Fibroblast of lung (primary cell): ENCODE measurements at regions not wholly inside any gene's neighbourhood (a gene's known extent, or its start where the extent isn't known, plus 50 kb on each side); places are given as distances from the start of the nearest gene placed in this dataset.
A peak's percentile ranks its signal among the peaks of the same experiment; 100 is the strongest.

ENCODE experiments used
- DNase-seq, 2 donors: peaks; one replicate each; pipeline versions ENCODE4 v3.0.0 to v3.0.0-alpha.2; 2010; ENCODE audit warnings: low read depth in 2 of 2
- H2AFZ ChIP-seq: 2 replicates; pipeline ENCODE4 v1.5.1; 2012; ENCODE audit warnings: low read length, control low read depth, inconsistent platforms
- H3K27ac ChIP-seq: 2 replicates; pipeline ENCODE4 v1.5.1; 2011; ENCODE audit warnings: low read length, control low read depth; ENCODE audit not compliant: insufficient read depth
- H3K27me3 ChIP-seq: 2 replicates; pipeline ENCODE4 v1.5.1; 2011; ENCODE audit warnings: mild to moderate bottlenecking, low read length; ENCODE audit not compliant: control insufficient read depth, insufficient read depth
- H3K36me3 ChIP-seq: 2 replicates; pipeline ENCODE4 v1.5.1; 2011; ENCODE audit warnings: low read length; ENCODE audit not compliant: control insufficient read depth, insufficient read depth
- H3K4me1 ChIP-seq: 2 replicates; pipeline ENCODE4 v1.5.1; 2011; ENCODE audit warnings: low read length; ENCODE audit not compliant: control insufficient read depth, insufficient read depth; ENCODE audit errors: extremely low read depth
- H3K4me2 ChIP-seq: 2 replicates; pipeline ENCODE4 v1.5.1; 2011; ENCODE audit warnings: low read length, control low read depth; ENCODE audit not compliant: insufficient read depth; ENCODE audit errors: extremely low read depth
- H3K4me3 ChIP-seq, 4 experiments: fragments of 200-600 bp in 1 of 4; sonication (generic) in 1 of 4; replicated peaks in 1 of 4; 2 replicates each; pipeline ENCODE4 v1.5.1; 2011 to 2016; ENCODE audit warnings: low read length in 4 of 4, low read depth in 3 of 4, mild to moderate bottlenecking in 3 of 4, control low read depth in 2 of 4, inconsistent platforms in 1 of 4, mixed read lengths in 1 of 4; ENCODE audit not compliant: insufficient read depth in 1 of 4; ENCODE audit errors: control extremely low read depth in 1 of 4
- H3K79me2 ChIP-seq: 2 replicates; pipeline ENCODE4 v1.5.1; 2012; ENCODE audit warnings: mild to moderate bottlenecking, low read length, inconsistent platforms; ENCODE audit not compliant: control insufficient read depth, insufficient read depth
- H3K9ac ChIP-seq: 2 replicates; pipeline ENCODE4 v1.5.1; 2011; ENCODE audit warnings: mild to moderate bottlenecking, low read length, control low read depth; ENCODE audit not compliant: insufficient read depth
- H3K9me3 ChIP-seq: 2 replicates; pipeline ENCODE4 v1.5.1; 2012; ENCODE audit warnings: low read depth, low read length; ENCODE audit not compliant: control insufficient read depth, insufficient read depth
- H4K20me1 ChIP-seq: 2 replicates; pipeline ENCODE4 v1.5.1; 2011; ENCODE audit warnings: low read length; ENCODE audit not compliant: control insufficient read depth, insufficient read depth; ENCODE audit errors: extremely low read depth
- CTCF ChIP-seq, 2 donors: IDR thresholded peaks in 1 of 2; conservative IDR thresholded peaks in 1 of 2; 1 replicate in 1 of 2; 2 replicates in 1 of 2; pipeline ENCODE4 v1.5.1; 2011 to 2012; ENCODE audit warnings: low read length in 2 of 2, control low read depth in 1 of 2, inconsistent platforms in 1 of 2, low read depth in 1 of 2, mild to moderate bottlenecking in 1 of 2
- EZH2 ChIP-seq: IDR thresholded peaks from 2 replicates; pipeline ENCODE4 v1.5.1; 2012; ENCODE audit warnings: low read length, control low read depth, mild to moderate bottlenecking; ENCODE audit errors: missing control alignments

- no peaks in the 10 kb centered on the region for H3K4me1 ChIP-seq
- H3K9me3 ChIP-seq: no peaks in the 10 kb centered on the region
- H3K27me3 ChIP-seq: no peaks in the 10 kb centered on the region
- H3K9ac ChIP-seq: no peak overlapping the region
- H4K20me1 ChIP-seq: no peaks in the 10 kb centered on the region
- no peak overlapping the region for H3K27ac ChIP-seq
- H3K36me3 ChIP-seq: no peaks in the 10 kb centered on the region
- no peak overlapping the region for H3K4me3 ChIP-seq
- TF ChIP-seq CTCF (conservative IDR thresholded peaks at IDR 0.05 in 1 of 2, IDR thresholded peaks at IDR 0.05 in 1 of 2; ENCODE audit: low read depth in 1 of 2, low read length in 2 of 2) (no peak), EZH2 (no peak)
- H3K4me2 ChIP-seq: no peak overlapping the region
- DNase-seq: no peak
- H2AFZ ChIP-seq: no peak overlapping the region
- no peaks in the 10 kb centered on the region for H3K79me2 ChIP-seq
These were observed 460.3 kb downstream of the EPM2A start for GRCh38 chr6:145275019-145275418.

- no peak for TF ChIP-seq CTCF (conservative IDR thresholded peaks at IDR 0.05 in 1 of 2, IDR thresholded peaks at IDR 0.05 in 1 of 2; ENCODE audit: low read depth in 1 of 2, low read length in 2 of 2)
- no peak for TF ChIP-seq EZH2
- no peak overlapping the region for H3K4me2 ChIP-seq
- no peaks in the 10 kb centered on the region for H3K79me2 ChIP-seq
- no peak for DNase-seq
- H3K27ac ChIP-seq: no peak overlapping the region
- no peak overlapping the region for H3K9ac ChIP-seq
- H3K27me3 ChIP-seq: no peaks in the 10 kb centered on the region
- H3K4me1 ChIP-seq: no peaks in the 10 kb centered on the region
- no peaks in the 10 kb centered on the region for H3K9me3 ChIP-seq
- no peak overlapping the region for H2AFZ ChIP-seq
- no peaks in the 10 kb centered on the region for H4K20me1 ChIP-seq
- no peaks in the 10 kb centered on the region for H3K36me3 ChIP-seq
- H3K4me3 ChIP-seq: no peak overlapping the region
These were observed 459.5 kb downstream of the EPM2A start for GRCh38 chr6:145275787-145276186.

GRCh38 chr6:145276756-145277155 is 458.6 kb downstream of the EPM2A start:
- no peak overlapping the region for H2AFZ ChIP-seq
- H3K4me2 ChIP-seq: no peak overlapping the region
- no peaks in the 10 kb centered on the region for H3K9me3 ChIP-seq
- no peaks in the 10 kb centered on the region for H3K36me3 ChIP-seq
- TF ChIP-seq EZH2 (no peak), CTCF (conservative IDR thresholded peaks at IDR 0.05 in 1 of 2, IDR thresholded peaks at IDR 0.05 in 1 of 2; ENCODE audit: low read depth in 1 of 2, low read length in 2 of 2) (no peak)
- DNase-seq: peak in 1 of 2 donors; percentile 37
- no peaks in the 10 kb centered on the region for H3K27me3 ChIP-seq
- no peak overlapping the region for H3K4me3 ChIP-seq
- no peaks in the 10 kb centered on the region for H3K79me2 ChIP-seq
- no peaks in the 10 kb centered on the region for H4K20me1 ChIP-seq
- no peaks in the 10 kb centered on the region for H3K4me1 ChIP-seq
- H3K27ac ChIP-seq: no peak overlapping the region
- no peak overlapping the region for H3K9ac ChIP-seq
